LoVo (cell line): ENCODE measurements at regions not wholly inside any gene's neighbourhood (a gene's known extent, or its start where the extent isn't known, plus 50 kb on each side); places are given as distances from the start of the nearest gene placed in this dataset.
"Not testable (repeated sequence)": the region's sequence is repeated elsewhere in the genome, so short reads cannot be mapped to it uniquely, and the experiment has no call there.

Source experiments
- DNase-seq: peaks from one replicate; pipeline ENCODE4 v3.0.0-alpha.2; 2016; ENCODE audit warnings: low spot score

DNA sequence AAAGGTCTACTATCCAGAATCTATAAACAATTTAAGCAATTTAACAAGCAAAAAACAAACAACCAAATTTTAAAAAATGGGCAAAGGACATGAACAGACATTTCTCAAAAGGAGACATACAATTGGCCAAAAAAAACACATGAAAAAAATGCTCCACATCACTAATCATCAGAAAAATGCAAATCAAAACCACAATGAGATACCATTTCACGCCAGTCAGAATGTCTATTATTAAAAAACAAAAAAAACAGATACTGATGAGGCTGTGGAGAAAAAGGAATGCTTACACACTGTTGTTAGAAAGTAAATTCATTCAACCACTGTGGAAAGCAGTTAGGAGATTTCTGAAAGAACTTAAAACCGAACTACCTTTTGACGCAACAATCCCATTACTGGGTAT is 66.4 kb upstream of the SESTD1 start:
- no peak for DNase-seq

DNA sequence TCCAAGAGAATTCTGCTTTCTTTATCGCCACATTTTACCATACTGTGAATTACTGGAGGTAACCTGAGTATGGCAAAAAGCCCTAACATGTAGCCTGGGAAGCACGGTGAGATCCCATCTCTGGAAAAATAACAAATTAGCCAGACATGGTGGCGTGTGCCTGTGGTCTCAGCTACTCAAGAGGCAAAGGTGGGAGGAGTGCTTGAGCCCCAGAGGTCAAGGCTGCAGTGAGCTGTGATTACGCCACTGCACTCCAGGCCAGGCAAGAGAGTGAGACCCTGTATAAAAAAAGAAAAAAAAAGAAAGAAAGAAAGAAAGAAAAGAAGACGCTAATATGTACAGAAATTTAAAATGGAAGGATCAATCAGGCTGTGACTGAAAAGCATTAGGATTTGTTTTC is 57.7 kb upstream of the SESTD1 start:
- no peak for DNase-seq

DNA sequence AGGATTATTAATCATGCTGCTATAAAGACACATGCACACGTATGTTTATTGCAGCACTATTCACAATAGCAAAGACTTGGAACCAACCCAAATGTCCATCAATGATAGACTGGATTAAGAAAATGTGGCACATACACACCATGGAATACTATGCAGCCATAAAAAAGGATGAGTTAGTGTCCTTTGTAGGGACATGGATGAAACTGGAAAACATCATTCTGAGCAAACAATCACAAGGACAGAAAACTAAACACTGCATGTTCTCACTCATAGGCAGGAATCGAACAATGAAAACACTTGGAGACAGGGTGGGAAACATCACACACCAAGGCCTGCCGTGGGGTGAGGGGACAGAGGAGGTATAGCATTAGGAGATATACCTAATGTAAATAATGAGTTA is 56.4 kb upstream of the SESTD1 start:
- DNase-seq, result not testable (repeated sequence)

DNA sequence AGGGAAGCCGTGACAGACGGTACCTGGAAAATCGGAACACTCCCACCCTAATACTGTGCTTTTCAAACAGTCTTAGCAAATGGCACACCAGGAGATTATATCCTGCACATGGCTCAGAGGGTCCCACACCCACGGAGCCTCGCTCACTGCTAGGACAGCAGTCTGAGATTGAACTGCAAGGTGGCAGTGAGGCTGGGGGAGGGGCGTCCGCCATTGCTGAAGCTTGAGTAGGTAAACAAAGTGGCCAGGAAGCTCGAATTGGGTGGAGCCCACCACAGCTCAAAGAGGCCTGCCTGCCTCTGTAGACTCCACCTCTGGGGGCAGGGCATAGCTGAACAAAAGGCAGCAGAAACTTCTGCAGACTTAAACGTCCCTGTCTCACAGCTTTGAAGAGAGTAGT is 50.1 kb upstream of the SESTD1 start:
- DNase-seq, result not testable (repeated sequence)
